Gastrocnemius medialis (tissue), 4 donors: ENCODE measurements at regions not wholly inside any gene's neighbourhood (a gene's known extent, or its start where the extent isn't known, plus 50 kb on each side); places are given as distances from the start of the nearest gene placed in this dataset.
"Not testable (repeated sequence)": the region's sequence is repeated elsewhere in the genome, so short reads cannot be mapped to it uniquely, and the experiment has no call there.

Experiments used
- ATAC-seq, 2 donors: fragments of 150-250 bp; one replicate each; pipeline ENCODE4 v1.9.1; 2016
- DNase-seq, 2 donors: peaks; one replicate each; pipeline ENCODE4 v3.0.0-alpha.2; 2019
- H3K27ac ChIP-seq, 4 donors: fragments of 200-600 bp; sonication (generic); 1 replicate in 1 of 4; 2 replicates in 3 of 4; pipeline ENCODE4 v1.5.1; 2016 to 2018; ENCODE audit warnings: mild to moderate bottlenecking in 2 of 4, moderate library complexity in 1 of 4
- H3K27me3 ChIP-seq, 3 donors: fragments of 200-600 bp; sonication (generic) in 2 of 3; 1 replicate in 1 of 3; 2 replicates in 2 of 3; pipeline versions ENCODE4 v1.5.1 to v1.6.0; 2016 to 2019; ENCODE audit warnings: mild to moderate bottlenecking in 1 of 3, moderate library complexity in 1 of 3
- H3K36me3 ChIP-seq, 2 donors: fragments of 200-600 bp; sonication (generic) in 1 of 2; one replicate each; pipeline ENCODE4 v1.5.1; 2017 to 2018
- H3K4me1 ChIP-seq, 2 donors: fragments of 200-600 bp; sonication (generic) in 1 of 2; one replicate each; pipeline ENCODE4 v1.5.1; 2016 to 2017; ENCODE audit warnings: mild to moderate bottlenecking in 2 of 2
- H3K4me3 ChIP-seq, 4 donors: fragments of 200-600 bp; sonication (generic) in 3 of 4; 1 replicate in 1 of 4; 2 replicates in 3 of 4; pipeline ENCODE4 v1.5.1; 2016 to 2019; ENCODE audit warnings: mild to moderate bottlenecking in 2 of 4
- H3K9me3 ChIP-seq, 3 donors: fragments of 200-600 bp; sonication (generic) in 2 of 3; 1 replicate in 1 of 3; 2 replicates in 2 of 3; pipeline ENCODE4 v1.5.1; 2016 to 2019
- POLR2A ChIP-seq, 2 donors: fragments of 450-650 bp; IDR thresholded peaks; one replicate each; pipeline ENCODE4 v1.6.1; 2017; ENCODE audit warnings: antibody characterized with exemption in 2 of 2, mild to moderate bottlenecking in 2 of 2, moderate library complexity in 2 of 2
- in situ Hi-C, 4 donors: fragments of 200-750 bp; cut with MboI; loops; one replicate each; pipeline versions ENCODE4 v1.15.0 to v1.8.0; 2017; ENCODE audit warnings: low sequenced_read_pairs in 4 of 4
- intact Hi-C: fragments of 100-400 bp; cut with DNase I; formaldehyde crosslinking; loops from one replicate; pipeline ENCODE4 v1.15.1; 2023; ENCODE audit warnings: low total_unique reads
- TF ChIP-seq, protein P1 (sequence below), 5 experiments: fragments of 450-650 bp in 3 of 5; fragments of 200-600 bp in 2 of 5; sonication (generic) in 2 of 5; IDR thresholded peaks in 4 of 5; conservative IDR thresholded peaks in 1 of 5; 1 replicate in 4 of 5; 2 replicates in 1 of 5; pipeline ENCODE4 v1.5.1; 2016 to 2019; ENCODE audit warnings: antibody characterized with exemption in 5 of 5, mild to moderate bottlenecking in 3 of 5, moderate library complexity in 3 of 5

GRCh38 chr3:198096015-198096414 lies 136.0 kb downstream of the LMLN start:
- Histone ChIP-seq H3K4me3 (no peak overlapping the region), H3K27me3 (peaks cover 7 to 25% (median 11%) of the 10 kb centered on the region in 3 donors), H3K36me3 (no peaks in the 10 kb centered on the region), H3K4me1 (no peaks in the 10 kb centered on the region), H3K27ac (no peak overlapping the region), H3K9me3 (no peaks in the 10 kb centered on the region)
- intact Hi-C loops: no loop called here
- in situ Hi-C loops: no loop called here
- DNase-seq (no peak), ATAC-seq (no peak)
- TF ChIP-seq, protein P1, sequence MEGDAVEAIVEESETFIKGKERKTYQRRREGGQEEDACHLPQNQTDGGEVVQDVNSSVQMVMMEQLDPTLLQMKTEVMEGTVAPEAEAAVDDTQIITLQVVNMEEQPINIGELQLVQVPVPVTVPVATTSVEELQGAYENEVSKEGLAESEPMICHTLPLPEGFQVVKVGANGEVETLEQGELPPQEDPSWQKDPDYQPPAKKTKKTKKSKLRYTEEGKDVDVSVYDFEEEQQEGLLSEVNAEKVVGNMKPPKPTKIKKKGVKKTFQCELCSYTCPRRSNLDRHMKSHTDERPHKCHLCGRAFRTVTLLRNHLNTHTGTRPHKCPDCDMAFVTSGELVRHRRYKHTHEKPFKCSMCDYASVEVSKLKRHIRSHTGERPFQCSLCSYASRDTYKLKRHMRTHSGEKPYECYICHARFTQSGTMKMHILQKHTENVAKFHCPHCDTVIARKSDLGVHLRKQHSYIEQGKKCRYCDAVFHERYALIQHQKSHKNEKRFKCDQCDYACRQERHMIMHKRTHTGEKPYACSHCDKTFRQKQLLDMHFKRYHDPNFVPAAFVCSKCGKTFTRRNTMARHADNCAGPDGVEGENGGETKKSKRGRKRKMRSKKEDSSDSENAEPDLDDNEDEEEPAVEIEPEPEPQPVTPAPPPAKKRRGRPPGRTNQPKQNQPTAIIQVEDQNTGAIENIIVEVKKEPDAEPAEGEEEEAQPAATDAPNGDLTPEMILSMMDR (IDR thresholded peaks at IDR 0.05 in 4 of 5, conservative IDR thresholded peaks at IDR 0.05 in 1 of 5): no peak
- no peak for TF ChIP-seq POLR2A (IDR thresholded peaks at IDR 0.05)

DNA sequence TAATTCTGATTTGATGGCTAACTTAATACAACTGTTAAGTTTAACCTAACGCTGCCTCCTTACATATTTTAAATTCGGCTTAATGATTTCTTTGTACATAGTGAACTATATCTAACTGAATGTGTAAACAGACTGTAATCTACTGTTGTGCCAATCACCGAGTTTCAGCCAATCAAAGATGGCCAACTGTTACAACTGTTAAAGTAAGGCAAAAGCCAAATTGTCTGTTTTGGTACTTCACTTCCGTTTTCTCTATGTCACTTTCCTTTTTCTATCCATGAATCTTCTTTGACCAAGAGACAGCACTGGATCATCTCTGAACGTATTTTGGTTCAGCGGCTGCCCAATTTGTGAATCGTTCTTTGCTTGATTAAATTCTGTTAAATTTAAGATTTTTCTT lies 137.0 kb downstream of the LMLN start:
- no peaks in the 10 kb centered on the region for H3K9me3 ChIP-seq
- H3K4me3 ChIP-seq: no peak overlapping the region
- DNase-seq: no peak
- H3K36me3 ChIP-seq: no peaks in the 10 kb centered on the region
- no peak for ATAC-seq
- no peaks in the 10 kb centered on the region for H3K4me1 ChIP-seq
- no peak overlapping the region for H3K27ac ChIP-seq
- intact Hi-C loops (no loop called here), in situ Hi-C loops (no loop called here)
- TF ChIP-seq POLR2A (IDR thresholded peaks at IDR 0.05): no peak
- TF ChIP-seq, protein P1 (IDR thresholded peaks at IDR 0.05 in 4 of 5, conservative IDR thresholded peaks at IDR 0.05 in 1 of 5): no peak
- H3K27me3 ChIP-seq: peaks cover 7 to 24% (median 11%) of the 10 kb centered on the region in 3 donors

DNA sequence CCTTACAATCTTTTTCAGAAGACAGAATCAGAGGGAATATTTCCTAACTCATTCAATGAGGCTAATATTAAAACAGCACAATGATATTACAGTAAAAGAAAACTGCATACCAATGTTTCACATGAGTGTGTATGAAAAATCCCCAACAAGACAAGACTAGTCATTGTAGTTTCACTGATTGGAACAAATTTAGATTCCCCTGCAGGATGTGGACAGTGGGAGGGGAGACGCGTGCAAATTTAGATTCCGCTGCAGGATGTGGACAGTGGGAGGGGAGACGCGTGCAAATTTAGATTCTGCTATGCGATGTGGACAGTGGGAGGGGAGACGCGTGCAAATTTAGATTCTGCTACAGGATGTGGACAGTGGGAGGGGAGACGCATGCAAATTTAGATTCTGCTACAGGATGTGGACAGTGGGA lies 138.7 kb downstream of the LMLN start:
- H3K4me3 ChIP-seq, intact Hi-C loops, ATAC-seq, H3K4me1 ChIP-seq, DNase-seq, in situ Hi-C loops, H3K27ac ChIP-seq, H3K36me3 ChIP-seq, H3K9me3 ChIP-seq: not testable (repeated sequence)
- H3K27me3 ChIP-seq: peaks cover 6 to 12% (median 7%) of the 10 kb centered on the region in 3 donors

DNA sequence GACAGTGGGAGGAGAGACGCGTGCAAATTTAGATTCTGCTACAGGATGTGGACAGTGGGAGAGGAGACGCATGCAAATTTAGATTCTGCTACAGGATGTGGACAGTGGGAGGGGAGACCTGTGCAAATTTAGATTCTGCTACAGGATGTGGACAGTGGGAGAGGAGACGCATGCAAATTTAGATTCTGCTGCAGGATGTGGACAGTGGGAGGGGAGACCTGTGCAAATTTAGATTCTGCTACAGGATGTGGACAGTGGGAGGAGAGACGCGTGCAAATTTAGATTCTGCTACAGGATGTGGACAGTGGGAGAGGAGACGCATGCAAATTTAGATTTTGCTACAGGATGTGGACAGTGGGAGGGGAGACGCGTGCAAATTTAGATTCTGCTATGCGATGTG lies 143.1 kb downstream of the LMLN start:
- H3K9me3 ChIP-seq, H3K27ac ChIP-seq, DNase-seq, H3K36me3 ChIP-seq, in situ Hi-C loops, ATAC-seq, intact Hi-C loops, H3K4me1 ChIP-seq, H3K4me3 ChIP-seq, H3K27me3 ChIP-seq: not testable (repeated sequence)

DNA sequence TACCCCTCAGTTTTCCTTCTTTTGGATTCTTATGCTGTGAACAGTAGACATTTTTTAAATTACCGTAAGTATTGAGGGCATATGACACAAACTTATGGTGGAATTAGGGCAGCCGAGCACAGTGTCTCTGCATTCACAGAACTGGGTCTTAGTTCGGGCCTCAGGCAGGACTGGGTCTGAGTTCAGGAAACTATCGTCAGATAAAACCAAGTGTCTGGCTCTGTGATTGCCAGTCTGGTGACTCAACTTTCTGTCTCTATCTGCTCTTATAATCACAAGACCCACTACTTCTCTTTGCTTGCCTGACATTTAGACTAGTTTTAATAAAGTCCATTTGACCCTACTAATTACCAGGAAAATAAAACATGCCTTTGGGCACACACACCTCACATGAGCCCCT lies 146.2 kb downstream of the LMLN start:
- no peaks in the 10 kb centered on the region for H3K36me3 ChIP-seq
- H3K9me3 ChIP-seq: no peaks in the 10 kb centered on the region
- H3K4me3 ChIP-seq: no peak overlapping the region
- intact Hi-C loops (no loop called here), in situ Hi-C loops (no loop called here)
- peaks cover 22 to 31% (median 27%) of the 10 kb centered on the region in 3 donors for H3K27me3 ChIP-seq
- DNase-seq: no peak
- no peak for ATAC-seq
- TF ChIP-seq POLR2A (IDR thresholded peaks at IDR 0.05): no peak
- TF ChIP-seq, protein P1 (IDR thresholded peaks at IDR 0.05 in 4 of 5, conservative IDR thresholded peaks at IDR 0.05 in 1 of 5): no peak
- no peaks in the 10 kb centered on the region for H3K4me1 ChIP-seq
- H3K27ac ChIP-seq: no peak overlapping the region
